Superior temporal gyrus (tissue), 1 donor: ENCODE measurements at regions not wholly inside any gene's neighbourhood (a gene's known extent, or its start where the extent isn't known, plus 50 kb on each side); places are given as distances from the start of the nearest gene placed in this dataset.

ENCODE experiments used
- DNase-seq: peaks from one replicate; pipeline ENCODE4 v3.0.0-alpha.2; 2016; ENCODE audit errors: extremely low spot score

- DNase-seq, result no peak
Measured at GRCh38 chr6:48169635-48170034, 58.6 kb upstream of the PTCHD4 start.
